HCT116 (cell line): ENCODE measurements at regions not wholly inside any gene's neighbourhood (a gene's known extent, or its start where the extent isn't known, plus 50 kb on each side); places are given as distances from the start of the nearest gene placed in this dataset.

Source experiments
- ATAC-seq: fragments of 200-7000 bp; cut with Tn5 transposase; 2 replicates; pipeline ENCODE4 v1.9.1; 2020; ENCODE audit warnings: mild to moderate bottlenecking, moderate library complexity
- BruUV-seq: library from RNA; stranded (reverse); fragments of 400-500 nt; replicated peaks from 2 replicates; lab custom pipeline; 2021; lab: Mats Ljungman, UMichigan
- CTCF ChIA-PET: fragments of 300-600 bp; sonication (Branson Sonifier 250); formaldehyde crosslinking; loops from one replicate; lab custom pipeline; 2021; ENCODE audit warnings: antibody characterized with exemption; lab: Charles Lee
- POLR2A ChIA-PET: fragments of 300-600, 350-600 bp; sonication (Branson Sonifier 250); formaldehyde crosslinking; loops from one replicate; lab custom pipeline; 2021; ENCODE audit warnings: antibody characterized with exemption; lab: Charles Lee
- RAD21 ChIA-PET, 2 experiments: fragments of 300-600 bp; sonication (Branson Sonifier 250); formaldehyde crosslinking; loops; one replicate each; lab custom pipeline; 2023; ENCODE audit warnings: low total read pairs in 2 of 2; ENCODE audit not compliant: uncharacterized antibody in 2 of 2, unreplicated experiment in 2 of 2, low non-redundant PET in 1 of 2; lab: Charles Lee
- DNase-seq: peaks from one replicate; pipeline ENCODE4 v3.0.0-alpha.2; 2010; ENCODE audit warnings: low read depth, low spot score
- H2AFZ ChIP-seq: fragments of 200-600 bp; shearing (Covaris generic), sonication (generic); 2 replicates; pipeline ENCODE4 v1.6.1; 2017; ENCODE audit warnings: low read depth, mixed run types, mixed read lengths, antibody characterized with exemption, low read length; ENCODE audit not compliant: poor library complexity, severe bottlenecking
- H3K27ac ChIP-seq: 2 replicates; pipeline ENCODE4 v1.5.1; 2012; ENCODE audit warnings: low read depth, low read length
- H3K27me3 ChIP-seq: fragments of 200-600 bp; sonication (generic); 2 replicates; pipeline ENCODE4 v1.6.1; 2016; ENCODE audit warnings: mixed run types, low read length, mixed read lengths; ENCODE audit not compliant: insufficient read depth
- H3K36me3 ChIP-seq, 2 experiments: fragments of 200-500 bp in 1 of 2; fragments of 200-600 bp in 1 of 2; sonication (Bioruptor generic) in 1 of 2; sonication (generic) in 1 of 2; 2 replicates each; pipeline versions ENCODE4 v1.5.1 to v1.6.1; 2014 to 2016; ENCODE audit warnings: low read length in 2 of 2, inconsistent platforms in 1 of 2, mixed read lengths in 1 of 2, mixed run types in 1 of 2; ENCODE audit not compliant: insufficient read depth in 2 of 2, control insufficient read depth in 1 of 2
- H3K4me1 ChIP-seq, 2 experiments: fragments of 200-600 bp in 1 of 2; sonication (generic) in 1 of 2; 2 replicates each; pipeline versions ENCODE4 v1.5.1 to v1.6.1; 2012 to 2017; ENCODE audit warnings: low read length in 2 of 2, inconsistent platforms in 1 of 2, mild to moderate bottlenecking in 1 of 2, mixed read lengths in 1 of 2, mixed run types in 1 of 2, moderate library complexity in 1 of 2; ENCODE audit not compliant: insufficient read depth in 2 of 2, control insufficient read depth in 1 of 2
- H3K4me2 ChIP-seq: fragments of 200-600 bp; sonication (generic); 2 replicates; pipeline ENCODE4 v1.6.1; 2017; ENCODE audit warnings: mixed run types, low read length, mixed read lengths
- H3K4me3 ChIP-seq, 2 experiments: fragments of 200-600 bp in 1 of 2; sonication (generic) in 1 of 2; replicated peaks in 1 of 2; 2 replicates each; pipeline ENCODE4 v1.5.1; 2011 to 2016; ENCODE audit warnings: low read length in 2 of 2, control low read depth in 1 of 2, low read depth in 1 of 2, mild to moderate bottlenecking in 1 of 2, mixed read lengths in 1 of 2, mixed run types in 1 of 2
- H3K79me2 ChIP-seq: fragments of 200-600 bp; sonication (generic); 2 replicates; pipeline ENCODE4 v1.6.1; 2017; ENCODE audit warnings: mild to moderate bottlenecking, mixed run types, low read length, moderate library complexity, mixed read lengths; ENCODE audit not compliant: insufficient read depth
- H3K9ac ChIP-seq: fragments of 200-600 bp; sonication (generic); 2 replicates; pipeline ENCODE4 v1.6.1; 2016; ENCODE audit warnings: low read length, mixed read lengths
- H3K9me2 ChIP-seq: fragments of 200-600 bp; sonication (generic), shearing (Covaris generic); 2 replicates; pipeline ENCODE4 v1.6.1; 2017; ENCODE audit warnings: mixed run types, mild to moderate bottlenecking, moderate library complexity; ENCODE audit not compliant: insufficient read depth
- H3K9me3 ChIP-seq, 2 experiments: fragments of 200-500 bp in 1 of 2; fragments of 200-600 bp in 1 of 2; sonication (Bioruptor generic) in 1 of 2; sonication (generic) in 1 of 2; 2 replicates each; pipeline ENCODE4 v1.6.1; 2014 to 2017; ENCODE audit warnings: low read length in 2 of 2, mixed read lengths in 2 of 2, inconsistent platforms in 1 of 2, low read depth in 1 of 2, mild to moderate bottlenecking in 1 of 2, mixed run types in 1 of 2, moderate library complexity in 1 of 2; ENCODE audit not compliant: control insufficient read depth in 1 of 2, insufficient read depth in 1 of 2
- H4K20me1 ChIP-seq: fragments of 200-600 bp; sonication (generic), shearing (Covaris generic); 2 replicates; pipeline ENCODE4 v1.6.1; 2017; ENCODE audit warnings: mixed run types, mild to moderate bottlenecking, moderate library complexity; ENCODE audit not compliant: insufficient read depth
- ELF1 ChIP-seq: IDR thresholded peaks from 2 replicates; pipeline ENCODE4 v1.6.1; 2012; ENCODE audit warnings: low read depth, borderline replicate concordance
- EZH2phosphoT487 ChIP-seq: fragments of 200-600 bp; IDR thresholded peaks from 2 replicates; pipeline ENCODE4 v1.6.1; 2018; ENCODE audit warnings: antibody characterized with exemption, borderline replicate concordance
- FOSL1 ChIP-seq: IDR thresholded peaks from 2 replicates; pipeline ENCODE4 v1.6.1; 2012; ENCODE audit warnings: low read depth
- JUND ChIP-seq: IDR thresholded peaks from 2 replicates; pipeline ENCODE4 v1.6.1; 2012
- POLR2A ChIP-seq: IDR thresholded peaks from 2 replicates; pipeline ENCODE4 v1.7.0; 2011; ENCODE audit warnings: borderline replicate concordance; ENCODE audit not compliant: insufficient read depth, insufficient read length; ENCODE audit errors: extremely low read depth
- POLR2AphosphoS5 ChIP-seq: IDR thresholded peaks from 2 replicates; pipeline ENCODE4 v1.6.1; 2011; ENCODE audit warnings: mild to moderate bottlenecking, low read depth, low read length, moderate library complexity
- SIN3A ChIP-seq: IDR thresholded peaks from 2 replicates; pipeline ENCODE4 v1.6.1; 2012; ENCODE audit warnings: low read depth
- intact Hi-C: fragments of 100-400 bp; cut with micrococcal nuclease; formaldehyde crosslinking; loops from 2 replicates; pipeline ENCODE4 v1.10.0; 2022
- TF ChIP-seq, protein P1 (sequence below), 3 experiments: fragments of 200-600 bp in 1 of 3; sonication (generic) in 1 of 3; IDR thresholded peaks in 2 of 3; conservative IDR thresholded peaks in 1 of 3; 2 replicates each; pipeline ENCODE4 v1.5.1; 2012 to 2017; ENCODE audit warnings: low read depth in 2 of 3, low read length in 2 of 3, antibody characterized with exemption in 1 of 3, borderline replicate concordance in 1 of 3, control low read depth in 1 of 3, mild to moderate bottlenecking in 1 of 3, mixed read lengths in 1 of 3, mixed run types in 1 of 3, moderate library complexity in 1 of 3; ENCODE audit not compliant: insufficient read depth in 1 of 3

DNA sequence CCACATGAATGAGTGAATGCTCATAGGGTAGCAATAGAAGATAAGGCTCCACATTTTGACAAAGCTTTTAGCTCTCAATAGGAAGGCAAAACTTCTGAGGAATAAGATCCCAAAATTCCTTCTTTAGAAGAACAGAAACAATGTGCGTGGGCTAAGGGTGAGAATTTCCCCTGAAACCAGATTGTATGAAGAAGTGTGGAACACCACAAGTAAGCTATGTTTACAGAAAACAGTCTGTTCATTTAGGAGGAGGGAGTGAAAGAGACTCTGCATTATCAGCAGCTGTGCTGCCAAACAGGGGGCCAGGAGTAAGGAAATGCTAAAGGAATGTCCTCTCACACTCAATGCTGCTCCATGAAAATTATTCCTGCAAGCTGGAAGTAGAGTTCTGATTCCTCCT lies 851.6 kb downstream of the CENPC start (continued):
- TF ChIP-seq, protein P1, sequence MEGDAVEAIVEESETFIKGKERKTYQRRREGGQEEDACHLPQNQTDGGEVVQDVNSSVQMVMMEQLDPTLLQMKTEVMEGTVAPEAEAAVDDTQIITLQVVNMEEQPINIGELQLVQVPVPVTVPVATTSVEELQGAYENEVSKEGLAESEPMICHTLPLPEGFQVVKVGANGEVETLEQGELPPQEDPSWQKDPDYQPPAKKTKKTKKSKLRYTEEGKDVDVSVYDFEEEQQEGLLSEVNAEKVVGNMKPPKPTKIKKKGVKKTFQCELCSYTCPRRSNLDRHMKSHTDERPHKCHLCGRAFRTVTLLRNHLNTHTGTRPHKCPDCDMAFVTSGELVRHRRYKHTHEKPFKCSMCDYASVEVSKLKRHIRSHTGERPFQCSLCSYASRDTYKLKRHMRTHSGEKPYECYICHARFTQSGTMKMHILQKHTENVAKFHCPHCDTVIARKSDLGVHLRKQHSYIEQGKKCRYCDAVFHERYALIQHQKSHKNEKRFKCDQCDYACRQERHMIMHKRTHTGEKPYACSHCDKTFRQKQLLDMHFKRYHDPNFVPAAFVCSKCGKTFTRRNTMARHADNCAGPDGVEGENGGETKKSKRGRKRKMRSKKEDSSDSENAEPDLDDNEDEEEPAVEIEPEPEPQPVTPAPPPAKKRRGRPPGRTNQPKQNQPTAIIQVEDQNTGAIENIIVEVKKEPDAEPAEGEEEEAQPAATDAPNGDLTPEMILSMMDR (IDR thresholded peaks at IDR 0.05 in 2 of 3, conservative IDR thresholded peaks at IDR 0.05 in 1 of 3; ENCODE audit: borderline replicate concordance in 1 of 3, insufficient read depth in 1 of 3, low read depth in 2 of 3, low read length in 2 of 3): no peak
- no peak for TF ChIP-seq ELF1
- TF ChIP-seq POLR2A: no peak
- TF ChIP-seq SIN3A: no peak
- no peak for TF ChIP-seq POLR2AphosphoS5
- TF ChIP-seq JUND: no peak
- no peak for TF ChIP-seq EZH2phosphoT487
- TF ChIP-seq, all 23 proteins: peak for 0

DNA sequence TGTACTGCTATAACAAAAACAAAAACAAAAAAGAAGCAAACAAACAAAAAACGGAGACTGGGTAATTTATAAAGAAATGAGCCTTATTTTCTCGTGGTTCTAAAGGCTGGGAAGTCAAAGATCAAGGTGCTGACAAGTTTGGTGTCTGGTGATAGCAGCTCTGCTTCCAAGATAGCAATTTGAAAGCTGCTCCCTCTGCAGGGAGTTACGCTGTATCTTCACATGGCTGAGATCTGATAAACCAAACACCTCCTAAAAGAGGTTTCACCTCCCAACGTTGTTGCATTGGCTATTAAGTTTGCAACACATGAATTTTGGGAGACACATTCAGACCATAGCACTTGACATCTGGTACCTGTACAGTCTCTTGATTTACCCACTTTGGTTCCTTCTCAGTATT lies 854.2 kb downstream of the CENPC start:
- TF ChIP-seq FOSL1: no peak
- Histone ChIP-seq H3K36me3 (no peaks in the 10 kb centered on the region), H3K79me2 (no peaks in the 10 kb centered on the region), H2AFZ (no peak overlapping the region), H3K4me1 (no peaks in the 10 kb centered on the region), H3K27ac (no peak overlapping the region), H3K27me3 (no peaks in the 10 kb centered on the region), H3K9me3 (peaks cover 8 to 22% of the 10 kb centered on the region in 2 experiments; a peak in 3 of 4 replicates), H3K4me2 (no peak overlapping the region), H4K20me1 (no peaks in the 10 kb centered on the region), H3K9ac (no peak overlapping the region), H3K4me3 (no peak overlapping the region), H3K9me2 (no peaks in the 10 kb centered on the region)
- no TSS peak for BruUV-seq
- ChIA-PET POLR2A (no interaction called here), CTCF (no interaction called here), RAD21 (no interaction called here)
- ATAC-seq: no peak
- no peak for DNase-seq
- intact Hi-C loops: no loop called here
